Fibroblast of skin of right biceps (primary cell): ENCODE measurements at regions not wholly inside any gene's neighbourhood (a gene's known extent, or its start where the extent isn't known, plus 50 kb on each side); places are given as distances from the start of the nearest gene placed in this dataset.

Experiments used
- DNase-seq: peaks from one replicate; pipeline ENCODE4 v3.0.0-alpha.2; 2013

- DNase-seq = no peak
Observed at GRCh38 chr2:120555092-120555491, 180.6 kb upstream of the GLI2 start.

GRCh38 chr2:120556911-120557310, 178.8 kb upstream of the GLI2 start:
- no peak for DNase-seq

GRCh38 chr2:120558847-120559246, 176.8 kb upstream of the GLI2 start:
- no peak for DNase-seq

GRCh38 chr2:120559401-120559800, 176.3 kb upstream of the GLI2 start:
- DNase-seq = peak; percentile 99

GRCh38 chr2:120560330-120560729, 175.3 kb upstream of the GLI2 start:
- DNase-seq = no peak

- no peak for DNase-seq
Observed at GRCh38 chr2:120561379-120562035, 174.2 kb upstream of the GLI2 start.

- no peak for DNase-seq
Observed at GRCh38 chr2:120562218-120563005, 173.3 kb upstream of the GLI2 start.

GRCh38 chr2:120563616-120564015, 172.1 kb upstream of the GLI2 start:
- DNase-seq = no peak

- no peak for DNase-seq
Observed at GRCh38 chr2:120564213-120565094, 171.2 kb upstream of the GLI2 start.

GRCh38 chr2:120565095-120565460, 170.6 kb upstream of the GLI2 start:
- no peak for DNase-seq

GRCh38 chr2:120565929-120566328, 169.7 kb upstream of the GLI2 start:
- DNase-seq = no peak

- peak; percentile 55 for DNase-seq
Observed at GRCh38 chr2:120566331-120567035, 169.2 kb upstream of the GLI2 start.

GRCh38 chr2:120567128-120567527, 168.5 kb upstream of the GLI2 start:
- no peak for DNase-seq

GRCh38 chr2:120568089-120568974, 167.3 kb upstream of the GLI2 start:
- no peak for DNase-seq

- DNase-seq = no peak
Observed at GRCh38 chr2:120568975-120569268, 166.7 kb upstream of the GLI2 start.

- no peak for DNase-seq
Observed at GRCh38 chr2:120570001-120570400, 165.7 kb upstream of the GLI2 start.

GRCh38 chr2:120570546-120570945, 165.1 kb upstream of the GLI2 start:
- DNase-seq = no peak

- DNase-seq = no peak
Observed at GRCh38 chr2:120571015-120571728, 164.5 kb upstream of the GLI2 start.

GRCh38 chr2:120572226-120572625, 163.4 kb upstream of the GLI2 start:
- no peak for DNase-seq

- DNase-seq = no peak
Observed at GRCh38 chr2:120574620-120575019, 161.0 kb upstream of the GLI2 start.

- DNase-seq = no peak
Observed at GRCh38 chr2:120575966-120576365, 159.7 kb upstream of the GLI2 start.
